Sigmoid colon (tissue), 4 donors: ENCODE measurements at regions not wholly inside any gene's neighbourhood (a gene's known extent, or its start where the extent isn't known, plus 50 kb on each side); places are given as distances from the start of the nearest gene placed in this dataset.

Experiments used
- CTCF ChIP-seq, 4 experiments: fragments of 450-650 bp in 3 of 4; fragments of 200-600 bp in 1 of 4; IDR thresholded peaks; one replicate each; pipeline ENCODE4 v1.5.1; 2016 to 2019; ENCODE audit warnings: antibody characterized with exemption in 4 of 4, mild to moderate bottlenecking in 3 of 4, moderate library complexity in 2 of 4
- EP300 ChIP-seq, 4 donors: sonication (generic); formaldehyde crosslinking; IDR thresholded peaks; one replicate each; pipeline ENCODE4 v1.6.1; 2017; ENCODE audit warnings: antibody characterized with exemption in 4 of 4
- POLR2A ChIP-seq, 2 donors: fragments of 450-650 bp; IDR thresholded peaks; one replicate each; pipeline ENCODE4 v1.6.1; 2016; ENCODE audit warnings: antibody characterized with exemption in 2 of 2, mild to moderate bottlenecking in 2 of 2, moderate library complexity in 2 of 2
- POLR2AphosphoS5 ChIP-seq, 4 donors: sonication (generic); formaldehyde crosslinking; IDR thresholded peaks; one replicate each; pipeline ENCODE4 v1.6.1; 2017; ENCODE audit warnings: antibody characterized with exemption in 4 of 4

GRCh38 chr11:128355558-128355957 lies 231.8 kb downstream of the ETS1 start:
- TF ChIP-seq CTCF (IDR thresholded peaks at IDR 0.05) = no peak
- TF ChIP-seq POLR2AphosphoS5 (IDR thresholded peaks at IDR 0.05) = no peak
- no peak for TF ChIP-seq POLR2A (IDR thresholded peaks at IDR 0.05)
- TF ChIP-seq EP300 (IDR thresholded peaks at IDR 0.05) = no peak
